ENCODE measurements at regions not wholly inside any gene's neighbourhood (a gene's known extent, or its start where the extent isn't known, plus 50 kb on each side); places are given as distances from the start of the nearest gene placed in this dataset.

DNA sequence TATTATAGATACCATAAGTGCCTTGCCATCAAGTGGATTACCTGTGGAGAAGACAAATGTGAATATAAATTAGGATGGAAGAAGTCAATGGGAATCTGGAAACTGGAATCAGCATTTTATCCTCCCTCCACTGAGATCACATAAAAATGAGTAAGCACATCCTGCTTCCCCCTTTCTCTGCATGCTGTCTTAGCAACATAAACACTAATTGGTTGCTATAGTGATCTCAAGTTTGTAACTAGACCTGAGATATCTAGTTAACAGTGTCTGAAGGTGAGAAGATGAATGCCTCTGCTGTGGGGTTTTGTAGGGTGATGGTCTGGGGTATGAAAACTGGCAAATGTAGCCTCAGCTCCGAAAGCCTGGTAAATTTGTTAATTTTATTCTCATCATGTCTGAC lies 1357.5 kb upstream of the CELF4 start:
- no peak for TF ChIP-seq YY1 (IDR thresholded peaks at IDR 0.05; ENCODE audit: insufficient read depth, insufficient read length)
- no peak for TF ChIP-seq SUZ12 (IDR thresholded peaks at IDR 0.05; ENCODE audit: extremely low read depth, insufficient read depth, insufficient read length)

All from NT2/D1 (cell line).